HG03439 (cell line): ENCODE measurements at regions not wholly inside any gene's neighbourhood (a gene's known extent, or its start where the extent isn't known, plus 50 kb on each side); places are given as distances from the start of the nearest gene placed in this dataset.

ENCODE experiments used
- ATAC-seq: cut with Tn5 transposase; IDR thresholded peaks from one replicate; pipeline ENCODE4 v1.9.1; 2021; ENCODE audit warnings: mild to moderate bottlenecking, moderate library complexity; ENCODE audit not compliant: unreplicated experiment

- ATAC-seq, result no peak
Observed at GRCh38 chr12:93127582-93128331, 198.7 kb upstream of the EEA1 start.

- ATAC-seq, result no peak
Observed at GRCh38 chr12:93128332-93128707, 199.2 kb upstream of the EEA1 start.

DNA sequence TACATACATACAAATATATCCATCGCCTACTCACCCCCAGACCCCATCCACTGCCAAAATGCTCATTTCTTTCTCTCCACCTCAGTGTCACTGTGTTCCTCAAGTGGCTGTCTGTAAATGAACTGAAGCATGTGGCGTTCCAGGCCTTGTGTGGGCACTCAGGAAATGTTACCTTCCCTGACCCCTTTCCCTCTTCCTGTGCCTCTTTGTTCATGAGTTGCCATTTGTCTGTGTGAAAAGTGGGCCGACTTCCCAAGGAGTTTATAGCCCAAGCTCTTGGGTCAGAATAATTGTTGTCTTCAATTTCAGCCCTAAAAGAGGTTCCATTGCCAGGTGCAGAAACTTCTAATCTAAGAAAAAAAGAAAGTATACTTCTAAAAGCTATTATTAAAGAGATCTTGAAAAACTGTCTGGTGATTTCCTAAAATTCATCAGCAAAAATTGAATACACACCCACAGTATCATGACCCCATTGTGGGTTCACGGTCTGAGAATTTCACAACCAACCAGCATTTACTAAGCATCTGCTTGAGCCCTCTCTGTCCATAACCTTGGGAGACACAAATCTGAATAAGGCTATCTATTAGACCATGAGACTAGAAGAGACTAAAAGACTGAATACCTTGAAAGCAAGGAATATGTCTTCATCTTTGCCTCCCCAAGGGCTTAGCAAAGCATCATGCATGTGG lies 201.4 kb upstream of the EEA1 start:
- ATAC-seq, result no peak

DNA sequence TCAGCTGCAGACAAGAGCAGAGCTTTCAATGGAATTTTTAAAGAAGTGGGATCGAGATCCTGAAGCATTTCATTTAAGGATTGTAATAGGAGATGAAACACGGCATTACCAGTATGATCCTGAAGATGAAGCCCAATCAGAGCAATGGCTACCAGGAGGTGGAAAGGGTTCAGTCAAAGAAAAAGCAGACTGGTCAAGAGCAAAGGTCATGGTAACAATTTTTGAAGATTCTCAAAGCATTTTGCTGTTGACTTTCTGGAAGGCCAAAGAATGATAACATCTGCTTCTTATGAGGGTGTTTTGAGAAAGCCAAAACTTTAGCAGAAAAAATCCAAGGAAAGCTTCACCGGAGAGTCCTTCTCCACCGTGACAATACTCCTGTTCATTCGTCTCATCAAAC lies 204.3 kb upstream of the EEA1 start:
- ATAC-seq, result no peak

- no peak for ATAC-seq
Observed at GRCh38 chr12:93134175-93134890, 205.2 kb upstream of the EEA1 start.

GRCh38 chr12:93134893-93135285 lies 205.8 kb upstream of the EEA1 start:
- no peak for ATAC-seq

- ATAC-seq, result no peak
Observed at GRCh38 chr12:93135286-93136239, 206.5 kb upstream of the EEA1 start.

DNA sequence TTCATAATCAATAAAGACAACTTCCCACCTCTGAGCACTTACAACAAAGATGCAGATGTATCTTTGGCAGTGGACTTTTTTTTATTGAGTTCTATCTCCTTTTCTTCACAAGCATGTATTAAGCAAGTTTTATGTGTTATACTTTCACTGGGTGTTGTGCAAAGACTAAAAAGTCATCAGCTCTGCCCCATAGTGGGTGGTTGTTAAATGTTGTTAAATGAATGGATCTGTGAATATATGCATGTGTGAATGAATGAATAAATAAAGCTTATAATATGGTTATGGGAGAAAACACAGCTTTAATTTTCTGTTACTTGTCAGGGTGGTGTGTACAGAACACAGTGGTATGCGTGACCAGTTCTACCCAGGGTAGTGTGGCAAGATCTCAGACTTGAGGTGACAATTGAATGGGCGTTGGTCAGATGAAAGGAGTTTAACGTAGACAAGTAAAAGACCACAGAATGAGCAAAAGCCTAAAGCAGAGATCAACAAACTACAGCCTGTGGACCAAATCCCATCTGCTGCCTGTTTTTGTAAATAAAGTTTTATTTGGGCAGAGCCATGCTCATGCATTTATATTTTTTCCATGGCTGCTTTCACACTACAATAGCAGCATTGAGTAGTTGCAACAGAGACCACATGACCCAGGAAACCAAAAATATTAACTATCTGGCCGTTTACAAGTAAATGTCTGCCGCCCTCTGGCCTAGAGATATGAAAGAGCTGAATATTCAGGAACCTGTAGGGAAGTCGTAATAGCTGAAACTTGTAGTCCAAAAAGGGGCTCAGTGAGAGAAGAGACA lies 207.4 kb upstream of the EEA1 start:
- ATAC-seq, result no peak

DNA sequence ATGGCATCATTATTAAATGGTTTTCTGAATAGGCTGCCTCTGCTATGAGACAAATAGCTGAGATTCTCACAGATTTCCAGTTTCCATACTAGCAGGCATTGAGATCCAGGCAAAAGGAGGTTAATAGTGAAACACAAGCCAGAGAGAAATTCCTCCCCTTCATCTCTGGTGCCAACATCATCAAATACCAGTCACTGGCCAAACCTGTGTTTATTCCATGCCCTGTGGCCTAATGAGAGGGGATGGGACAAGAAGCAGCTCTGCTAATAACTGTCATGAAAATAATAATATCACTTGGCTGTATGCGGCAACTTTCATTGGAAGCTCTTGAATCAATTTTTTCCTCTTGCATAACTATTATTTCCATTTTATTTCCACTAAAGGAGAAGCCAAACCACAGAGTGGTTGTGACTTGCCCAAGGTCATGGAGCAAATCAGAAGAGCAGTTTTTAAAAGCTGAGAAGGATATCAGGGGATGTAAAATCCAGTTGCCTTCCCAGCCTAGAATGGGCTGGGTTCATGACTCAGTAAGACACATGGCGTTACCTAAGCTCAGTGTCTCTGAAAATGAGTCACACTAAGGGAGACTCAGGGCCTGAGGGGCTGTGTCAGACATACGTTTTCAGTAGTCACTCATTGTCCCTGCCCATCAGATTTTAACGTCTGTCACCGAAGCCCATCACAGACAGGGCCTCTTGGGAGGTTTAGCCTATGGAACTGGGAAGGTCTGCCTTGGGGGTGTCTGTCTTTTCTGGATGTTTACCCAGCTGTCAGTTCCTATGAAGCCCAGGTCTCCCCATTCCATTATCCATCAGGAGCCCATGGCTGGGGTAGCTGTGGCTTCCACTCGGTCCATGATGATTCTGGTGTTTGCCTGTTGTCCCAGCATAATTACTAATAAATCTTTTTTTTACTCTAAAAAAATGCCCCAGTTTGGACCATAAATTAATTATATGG lies 208.8 kb upstream of the EEA1 start:
- ATAC-seq, result no peak

- peak; percentile 35 for ATAC-seq
Observed at GRCh38 chr12:93139028-93139665, 210.1 kb upstream of the EEA1 start.

GRCh38 chr12:93140325-93140724 lies 211.2 kb upstream of the EEA1 start:
- ATAC-seq, result no peak

- no peak for ATAC-seq
Observed at GRCh38 chr12:93140801-93141200, 211.7 kb upstream of the EEA1 start.

DNA sequence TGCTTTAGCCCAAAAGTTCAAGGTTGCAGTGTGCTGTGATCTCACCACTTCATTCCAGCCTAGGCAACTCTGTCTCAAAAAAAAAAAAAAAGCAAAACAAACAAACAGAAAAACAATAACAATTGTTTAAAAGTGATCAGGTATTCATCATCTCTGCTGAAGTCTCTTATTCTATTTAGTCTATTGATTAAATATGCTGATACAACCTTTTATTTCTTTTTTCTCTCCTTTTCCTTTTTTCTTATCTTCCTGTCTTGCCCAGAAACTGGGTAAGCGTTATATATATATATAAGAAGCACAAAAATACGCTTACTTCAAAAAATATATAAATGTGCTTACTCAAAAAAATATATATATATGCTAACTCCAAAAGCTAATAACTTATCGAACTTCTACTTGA lies 213.8 kb upstream of the EEA1 start:
- no peak for ATAC-seq

- no peak for ATAC-seq
Observed at GRCh38 chr12:93144109-93144508, 215.0 kb upstream of the EEA1 start.

- ATAC-seq, result no peak
Observed at GRCh38 chr12:93145086-93145485, 216.0 kb upstream of the EEA1 start.

DNA sequence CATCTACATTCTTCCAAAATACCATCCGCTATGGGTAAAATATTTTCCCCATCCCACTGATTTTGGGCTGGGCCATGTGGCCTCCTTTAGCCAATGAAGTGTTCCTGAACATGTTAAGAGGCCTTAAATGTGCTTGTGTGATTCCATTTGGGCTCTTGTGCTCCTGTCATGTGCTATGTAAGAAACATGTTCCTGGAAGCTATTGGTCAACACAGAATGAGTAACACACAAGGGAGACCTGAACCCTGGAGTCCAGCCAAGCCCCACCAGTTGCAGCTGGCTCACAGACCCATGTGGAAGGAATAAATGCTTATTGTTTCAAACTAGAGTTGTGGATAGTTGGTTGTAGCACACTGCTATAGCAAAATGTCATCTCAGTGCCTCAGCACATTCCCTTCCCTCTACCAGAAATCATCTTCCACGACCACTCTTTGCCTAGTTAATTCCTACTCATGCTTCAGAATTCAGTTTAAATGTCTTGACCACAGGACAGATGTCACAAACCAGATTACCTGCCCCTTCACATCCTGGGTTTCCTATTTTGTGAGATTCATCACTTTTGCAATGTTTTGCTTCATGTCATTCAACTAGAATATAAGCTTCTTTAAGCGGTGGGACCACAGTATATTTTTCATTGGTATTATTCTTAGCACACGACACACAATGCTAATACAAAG lies 217.3 kb upstream of the EEA1 start:
- ATAC-seq, result no peak

GRCh38 chr12:93146970-93147369 lies 217.9 kb upstream of the EEA1 start:
- no peak for ATAC-seq

- ATAC-seq, result no peak
Observed at GRCh38 chr12:93148412-93148811, 219.3 kb upstream of the EEA1 start.
